ENCODE measurements at regions not wholly inside any gene's neighbourhood (a gene's known extent, or its start where the extent isn't known, plus 50 kb on each side); places are given as distances from the start of the nearest gene placed in this dataset.

- TF ChIP-seq ZNF549 (CRISPR knock-in tag; IDR thresholded peaks at IDR 0.05) = no peak
- TF ChIP-seq, protein P1, sequence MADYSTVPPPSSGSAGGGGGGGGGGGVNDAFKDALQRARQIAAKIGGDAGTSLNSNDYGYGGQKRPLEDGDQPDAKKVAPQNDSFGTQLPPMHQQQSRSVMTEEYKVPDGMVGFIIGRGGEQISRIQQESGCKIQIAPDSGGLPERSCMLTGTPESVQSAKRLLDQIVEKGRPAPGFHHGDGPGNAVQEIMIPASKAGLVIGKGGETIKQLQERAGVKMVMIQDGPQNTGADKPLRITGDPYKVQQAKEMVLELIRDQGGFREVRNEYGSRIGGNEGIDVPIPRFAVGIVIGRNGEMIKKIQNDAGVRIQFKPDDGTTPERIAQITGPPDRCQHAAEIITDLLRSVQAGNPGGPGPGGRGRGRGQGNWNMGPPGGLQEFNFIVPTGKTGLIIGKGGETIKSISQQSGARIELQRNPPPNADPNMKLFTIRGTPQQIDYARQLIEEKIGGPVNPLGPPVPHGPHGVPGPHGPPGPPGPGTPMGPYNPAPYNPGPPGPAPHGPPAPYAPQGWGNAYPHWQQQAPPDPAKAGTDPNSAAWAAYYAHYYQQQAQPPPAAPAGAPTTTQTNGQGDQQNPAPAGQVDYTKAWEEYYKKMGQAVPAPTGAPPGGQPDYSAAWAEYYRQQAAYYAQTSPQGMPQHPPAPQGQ (CRISPR knock-in tag; IDR thresholded peaks at IDR 0.05; ENCODE audit: borderline replicate concordance) = no peak
- peak; percentile 42; the same call in 1 of the 2 replicates for TF ChIP-seq SP5 (CRISPR knock-in tag; IDR thresholded peaks at IDR 0.05; ENCODE audit: borderline replicate concordance, low read depth)
- no peak for TF ChIP-seq ZBTB8A (CRISPR knock-in tag; IDR thresholded peaks at IDR 0.05; ENCODE audit: borderline replicate concordance, low read depth)
- no peak; the same call in 1 of the 2 replicates for TF ChIP-seq SIX1 (CRISPR knock-in tag; IDR thresholded peaks at IDR 0.05; ENCODE audit: borderline replicate concordance)
- 0 out of 2 replicates have a peak, but pooled peaks have one; percentile 48 for TF ChIP-seq ONECUT2 (CRISPR knock-in tag; IDR thresholded peaks at IDR 0.05)
- TF ChIP-seq ZNF850 (CRISPR knock-in tag; conservative IDR thresholded peaks at IDR 0.05) = no peak
- no peak for TF ChIP-seq ZNF576 (CRISPR knock-in tag; IDR thresholded peaks at IDR 0.05)
- no peak for TF ChIP-seq NFE2 (CRISPR knock-in tag; IDR thresholded peaks at IDR 0.05)
- TF ChIP-seq SNAPC5 (CRISPR knock-in tag; IDR thresholded peaks at IDR 0.05; ENCODE audit: borderline replicate concordance) = no peak
- TF ChIP-seq PRDM4 (CRISPR knock-in tag; IDR thresholded peaks at IDR 0.05; ENCODE audit: borderline replicate concordance) = no peak
- no peak for TF ChIP-seq ZNF770 (CRISPR knock-in tag; IDR thresholded peaks at IDR 0.05)
- no peak for TF ChIP-seq MYNN (CRISPR knock-in tag; IDR thresholded peaks at IDR 0.05; ENCODE audit: low read depth)
- no peak for TF ChIP-seq PHF8 (CRISPR knock-in tag; IDR thresholded peaks at IDR 0.05)
- peak; percentile 62; the same call in 1 of the 2 replicates for TF ChIP-seq ARID3A (IDR thresholded peaks at IDR 0.05; ENCODE audit: low read depth, low read length)
- TF ChIP-seq NR3C1 (CRISPR knock-in tag; IDR thresholded peaks at IDR 0.05) = no peak
- TF ChIP-seq, protein P2, sequence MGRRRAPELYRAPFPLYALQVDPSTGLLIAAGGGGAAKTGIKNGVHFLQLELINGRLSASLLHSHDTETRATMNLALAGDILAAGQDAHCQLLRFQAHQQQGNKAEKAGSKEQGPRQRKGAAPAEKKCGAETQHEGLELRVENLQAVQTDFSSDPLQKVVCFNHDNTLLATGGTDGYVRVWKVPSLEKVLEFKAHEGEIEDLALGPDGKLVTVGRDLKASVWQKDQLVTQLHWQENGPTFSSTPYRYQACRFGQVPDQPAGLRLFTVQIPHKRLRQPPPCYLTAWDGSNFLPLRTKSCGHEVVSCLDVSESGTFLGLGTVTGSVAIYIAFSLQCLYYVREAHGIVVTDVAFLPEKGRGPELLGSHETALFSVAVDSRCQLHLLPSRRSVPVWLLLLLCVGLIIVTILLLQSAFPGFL (CRISPR knock-in tag; IDR thresholded peaks at IDR 0.05) = no peak
- TF ChIP-seq SRSF1 (optimal IDR thresholded peaks at IDR 0.05; ENCODE audit: low read depth, low read length) = no peak
These were observed 301.5 kb downstream of the FZD1 start (continued) for GRCh38 chr7:91565499-91566401.

Measured in HepG2 (cell line).